Right lobe of liver (tissue), 6 donors: ENCODE measurements at regions not wholly inside any gene's neighbourhood (a gene's known extent, or its start where the extent isn't known, plus 50 kb on each side); places are given as distances from the start of the nearest gene placed in this dataset.

ENCODE experiments used
- ATAC-seq, 4 donors: fragments of 200-7000 bp; cut with Tn5 transposase; one replicate each; pipeline ENCODE4 v1.9.1; 2020; ENCODE audit warnings: mild to moderate bottlenecking in 4 of 4, moderate library complexity in 4 of 4
- DNase-seq, 3 donors: peaks; one replicate each; pipeline ENCODE4 v3.0.0-alpha.2; 2020
- H3K27ac ChIP-seq, 3 donors: fragments of 200-600 bp; one replicate each; pipeline ENCODE4 v1.8.0; 2022
- H3K27me3 ChIP-seq, 2 donors: fragments of 200-600 bp; one replicate each; pipeline ENCODE4 v1.8.0; 2022
- H3K36me3 ChIP-seq, 4 donors: fragments of 200-600 bp; sonication (generic) in 1 of 4; one replicate each; pipeline versions ENCODE4 v1.5.1 to v1.8.0; 2017 to 2022; ENCODE audit warnings: control low read depth in 1 of 4
- H3K4me1 ChIP-seq, 4 donors: fragments of 200-600 bp; sonication (generic) in 1 of 4; one replicate each; pipeline versions ENCODE4 v1.5.1 to v1.8.0; 2017 to 2022; ENCODE audit warnings: control low read depth in 1 of 4
- H3K4me3 ChIP-seq, 3 donors: fragments of 200-600 bp; one replicate each; pipeline ENCODE4 v1.8.0; 2022
- H3K9me3 ChIP-seq, 4 donors: fragments of 200-600 bp; sonication (generic) in 1 of 4; one replicate each; pipeline versions ENCODE4 v1.5.1 to v1.8.0; 2017 to 2022; ENCODE audit warnings: control low read depth in 1 of 4
- CTCF ChIP-seq, 4 donors: fragments of 200-600 bp in 3 of 4; fragments of 450-650 bp in 1 of 4; IDR thresholded peaks; one replicate each; pipeline versions ENCODE4 v1.5.1 to v1.8.0; 2016 to 2022; ENCODE audit warnings: antibody characterized with exemption in 4 of 4, mild to moderate bottlenecking in 2 of 4
- POLR2A ChIP-seq: fragments of 450-650 bp; IDR thresholded peaks from one replicate; pipeline ENCODE4 v1.6.1; 2017; ENCODE audit warnings: antibody characterized with exemption, mild to moderate bottlenecking
- WGBS: methylation state at CpG from one replicate; pipeline ENCODE4 v1.1.6; 2018; ENCODE audit warnings: low coverage, low lambda C conversion rate; ENCODE audit not compliant: insufficient coverage; ENCODE audit errors: missing lambda C conversion rate; 5-methylcytosine and 5-hydroxymethylcytosine counted together
- intact Hi-C, 2 donors: fragments of 100-400 bp; cut with DNase I; formaldehyde crosslinking; loops; one replicate each; pipeline versions ENCODE4 v1.11.2 to v1.14.1; 2022
- donor health status: DM: no; HTN: yes; CAD: no.
- donor health status: DM: no; HTN: no; CAD: no.
- donor health status: DM: no; HTN: no; CAD: no.
- donor health status: DM: no; HTN: yes; CAD: no.
- donor health status: DM: no; HTN: yes; CAD: no.

DNA sequence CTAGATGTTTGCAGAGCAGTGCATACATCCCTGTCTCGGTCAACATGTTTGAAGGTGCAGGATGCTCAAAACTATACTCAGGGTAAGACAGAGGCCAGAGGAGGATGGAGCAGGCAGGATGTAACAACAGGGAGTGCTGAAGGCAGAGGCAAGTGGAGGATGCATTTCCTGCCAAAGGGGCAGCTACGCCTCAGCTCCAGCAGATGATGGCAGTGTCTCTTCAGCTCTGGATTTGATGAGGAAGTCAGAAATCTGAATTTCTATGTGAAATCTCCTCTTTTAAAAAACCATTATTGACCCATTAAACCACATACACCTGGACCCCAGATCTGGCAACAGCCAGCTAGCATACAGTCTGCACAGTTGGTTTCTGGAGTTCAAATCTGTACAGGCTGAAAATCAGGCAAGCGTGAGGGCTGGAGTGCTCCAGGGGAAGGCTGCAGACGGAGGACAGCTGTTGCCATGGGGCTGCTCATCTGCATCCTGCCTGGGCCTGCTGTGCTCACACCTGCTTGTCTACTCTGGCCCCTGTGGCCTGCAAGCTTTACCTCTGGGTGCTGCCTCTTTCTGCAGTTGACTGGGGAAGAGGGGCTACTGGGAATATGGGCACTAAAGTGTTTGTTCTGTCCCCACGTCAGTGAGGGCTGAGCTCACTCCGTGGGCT is 152.9 kb upstream of the SLC28A3 start:
- Histone ChIP-seq H3K4me3 (no peak overlapping the region), H3K36me3 (no peaks in the 10 kb centered on the region), H3K27me3 (no peaks in the 10 kb centered on the region), H3K27ac (no peak overlapping the region), H3K9me3 (no peaks in the 10 kb centered on the region), H3K4me1 (no peaks in the 10 kb centered on the region)
- DNase-seq (no peak), ATAC-seq (no peak)
- intact Hi-C loops = no loop called here
- TF ChIP-seq POLR2A (no peak), CTCF (IDR thresholded peaks at IDR 0.05) (no peak)
- WGBS = 59% methylated on average over 3 of the region's 6 CpGs

GRCh38 chr9:84499969-84500582 is 159.5 kb upstream of the SLC28A3 start:
- WGBS = 20% methylated on average over 1 of the region's 1 CpG
- Histone ChIP-seq H3K36me3 (no peaks in the 10 kb centered on the region), H3K9me3 (no peaks in the 10 kb centered on the region), H3K27me3 (no peaks in the 10 kb centered on the region), H3K4me3 (no peak overlapping the region), H3K27ac (no peak overlapping the region), H3K4me1 (no peaks in the 10 kb centered on the region)
- TF ChIP-seq CTCF (IDR thresholded peaks at IDR 0.05) = no peak
- no peak for TF ChIP-seq POLR2A
- no peak for ATAC-seq
- intact Hi-C loops = no loop called here
- DNase-seq = no peak

DNA sequence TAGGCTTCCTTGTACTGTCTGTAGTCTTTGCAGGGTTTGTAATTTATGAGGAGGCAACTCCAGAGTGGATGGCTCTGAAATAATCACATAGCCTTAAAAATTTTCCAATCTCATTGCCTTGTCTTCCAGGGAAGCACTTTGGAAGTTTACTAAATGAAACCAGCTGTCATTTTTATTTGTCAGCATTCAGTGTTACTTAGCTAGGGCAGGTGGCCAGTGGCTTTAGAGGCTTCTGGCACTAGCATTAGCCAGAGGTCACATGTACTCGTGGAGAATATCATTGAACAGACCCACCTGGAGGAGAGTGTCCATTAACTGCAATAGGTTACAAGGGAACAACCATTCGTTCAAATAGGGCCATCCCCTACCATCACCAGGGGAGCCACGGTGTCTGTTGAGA is 160.3 kb upstream of the SLC28A3 start:
- H3K27me3 ChIP-seq = no peaks in the 10 kb centered on the region
- H3K4me3 ChIP-seq = no peak overlapping the region
- no peak overlapping the region for H3K27ac ChIP-seq
- intact Hi-C loops = no loop called here
- no peaks in the 10 kb centered on the region for H3K4me1 ChIP-seq
- 43% methylated on average over 3 of the region's 3 CpGs for WGBS
- H3K36me3 ChIP-seq = no peaks in the 10 kb centered on the region
- no peak for TF ChIP-seq POLR2A
- TF ChIP-seq CTCF (IDR thresholded peaks at IDR 0.05) = no peak
- DNase-seq (no peak), ATAC-seq (no peak)
- no peaks in the 10 kb centered on the region for H3K9me3 ChIP-seq

DNA sequence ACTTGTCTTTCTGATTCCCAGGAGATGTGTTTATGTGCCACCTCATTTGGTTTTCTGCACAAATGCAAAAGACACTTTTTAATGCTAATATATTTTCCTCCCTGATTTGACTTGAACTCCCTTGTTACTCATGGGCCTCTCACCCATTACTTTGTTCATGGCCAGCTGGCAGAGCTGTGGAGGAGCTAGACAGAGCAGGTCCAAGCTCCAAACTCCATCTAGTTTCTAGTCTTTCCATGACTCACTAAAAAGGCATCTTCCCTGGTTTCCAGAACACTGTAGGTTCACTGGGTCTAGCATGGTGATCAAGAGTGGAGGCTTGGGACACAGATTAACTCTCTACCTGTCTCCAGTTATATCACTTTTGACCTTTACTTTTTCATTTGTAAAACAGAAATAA is 161.0 kb upstream of the SLC28A3 start:
- ATAC-seq (peak in 1 of 4 donors; percentile 39), DNase-seq (no peak)
- Histone ChIP-seq H3K27me3 (no peaks in the 10 kb centered on the region), H3K4me3 (no peak overlapping the region), H3K4me1 (no peaks in the 10 kb centered on the region), H3K36me3 (no peaks in the 10 kb centered on the region), H3K27ac (no peak overlapping the region), H3K9me3 (no peaks in the 10 kb centered on the region)
- intact Hi-C loops = no loop called here
- no peak for TF ChIP-seq POLR2A
- no peak for TF ChIP-seq CTCF (IDR thresholded peaks at IDR 0.05)

DNA sequence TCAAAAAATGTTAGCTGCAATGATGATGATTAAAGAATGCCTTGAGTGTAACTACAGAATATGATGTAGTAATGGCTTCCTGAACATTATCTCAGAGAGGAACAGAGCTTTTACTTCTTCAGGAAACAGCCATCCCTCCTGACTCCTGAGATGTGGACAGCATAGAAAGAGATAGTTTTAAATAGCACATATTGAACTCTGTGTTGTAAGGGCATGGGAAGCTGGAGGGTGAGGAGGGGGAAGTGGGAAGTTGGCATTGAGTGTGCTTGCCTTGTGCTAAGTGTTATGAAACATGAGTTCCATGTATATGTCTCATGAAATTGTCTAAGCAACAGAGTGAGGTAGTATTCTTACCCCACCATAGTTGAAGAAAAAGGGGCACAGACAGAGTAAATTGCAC is 161.5 kb upstream of the SLC28A3 start:
- Histone ChIP-seq H3K4me1 (no peaks in the 10 kb centered on the region), H3K4me3 (no peak overlapping the region), H3K27me3 (no peaks in the 10 kb centered on the region), H3K36me3 (no peaks in the 10 kb centered on the region), H3K9me3 (no peaks in the 10 kb centered on the region), H3K27ac (no peak overlapping the region)
- TF ChIP-seq CTCF (IDR thresholded peaks at IDR 0.05) (no peak), POLR2A (no peak)
- intact Hi-C loops = no loop called here
- ATAC-seq (peak in 2 of 4 donors; percentile 28 to 42), DNase-seq (no peak)
